ENCODE measurements at regions not wholly inside any gene's neighbourhood (a gene's known extent, or its start where the extent isn't known, plus 50 kb on each side); places are given as distances from the start of the nearest gene placed in this dataset.

DNA sequence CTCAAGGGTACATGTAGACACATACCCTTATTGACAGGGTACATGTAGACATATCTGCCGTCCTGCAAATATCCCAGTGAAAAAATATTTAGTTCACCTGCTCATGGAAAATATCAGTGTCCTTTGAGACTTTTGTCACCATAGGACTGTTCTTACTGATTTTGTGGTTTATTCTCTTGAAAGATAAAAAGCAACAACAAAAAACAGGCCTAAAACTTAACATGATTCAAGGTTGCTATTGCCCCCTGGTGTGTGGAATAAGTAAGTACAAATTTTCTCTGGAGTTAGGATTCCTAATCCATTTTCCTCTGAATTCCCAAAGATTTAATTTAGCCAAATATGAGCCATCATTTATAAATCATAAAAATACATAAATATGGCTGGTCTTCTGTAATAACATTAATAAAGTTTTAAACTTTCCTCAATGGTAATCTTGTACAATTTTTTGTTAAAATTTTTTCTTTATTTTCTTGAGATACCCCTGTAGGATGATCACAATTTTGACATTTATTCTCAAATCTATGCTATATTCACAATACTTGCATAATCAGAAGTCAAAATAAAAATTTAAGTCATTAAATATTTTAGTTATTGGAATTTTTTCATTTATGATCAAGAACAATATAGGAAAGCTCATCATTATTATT, 741.4 kb upstream of the POT1 start:
- intact Hi-C loops (cut with DNase I) = loop anchor here in 5 of 10 donors (2.0 to 10.0 kb wide), 4 partner anchors 609 to 616 kb away; no protein-coding TSS in a partner anchor
- ATAC-seq = no peak
- no peak for TF ChIP-seq POLR2A (IDR thresholded peaks at IDR 0.05)
- TF ChIP-seq, protein P1, sequence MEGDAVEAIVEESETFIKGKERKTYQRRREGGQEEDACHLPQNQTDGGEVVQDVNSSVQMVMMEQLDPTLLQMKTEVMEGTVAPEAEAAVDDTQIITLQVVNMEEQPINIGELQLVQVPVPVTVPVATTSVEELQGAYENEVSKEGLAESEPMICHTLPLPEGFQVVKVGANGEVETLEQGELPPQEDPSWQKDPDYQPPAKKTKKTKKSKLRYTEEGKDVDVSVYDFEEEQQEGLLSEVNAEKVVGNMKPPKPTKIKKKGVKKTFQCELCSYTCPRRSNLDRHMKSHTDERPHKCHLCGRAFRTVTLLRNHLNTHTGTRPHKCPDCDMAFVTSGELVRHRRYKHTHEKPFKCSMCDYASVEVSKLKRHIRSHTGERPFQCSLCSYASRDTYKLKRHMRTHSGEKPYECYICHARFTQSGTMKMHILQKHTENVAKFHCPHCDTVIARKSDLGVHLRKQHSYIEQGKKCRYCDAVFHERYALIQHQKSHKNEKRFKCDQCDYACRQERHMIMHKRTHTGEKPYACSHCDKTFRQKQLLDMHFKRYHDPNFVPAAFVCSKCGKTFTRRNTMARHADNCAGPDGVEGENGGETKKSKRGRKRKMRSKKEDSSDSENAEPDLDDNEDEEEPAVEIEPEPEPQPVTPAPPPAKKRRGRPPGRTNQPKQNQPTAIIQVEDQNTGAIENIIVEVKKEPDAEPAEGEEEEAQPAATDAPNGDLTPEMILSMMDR (IDR thresholded peaks at IDR 0.05) = peak in 11 of 12 donors; percentile 9 to 58 (median 25)

DNA sequence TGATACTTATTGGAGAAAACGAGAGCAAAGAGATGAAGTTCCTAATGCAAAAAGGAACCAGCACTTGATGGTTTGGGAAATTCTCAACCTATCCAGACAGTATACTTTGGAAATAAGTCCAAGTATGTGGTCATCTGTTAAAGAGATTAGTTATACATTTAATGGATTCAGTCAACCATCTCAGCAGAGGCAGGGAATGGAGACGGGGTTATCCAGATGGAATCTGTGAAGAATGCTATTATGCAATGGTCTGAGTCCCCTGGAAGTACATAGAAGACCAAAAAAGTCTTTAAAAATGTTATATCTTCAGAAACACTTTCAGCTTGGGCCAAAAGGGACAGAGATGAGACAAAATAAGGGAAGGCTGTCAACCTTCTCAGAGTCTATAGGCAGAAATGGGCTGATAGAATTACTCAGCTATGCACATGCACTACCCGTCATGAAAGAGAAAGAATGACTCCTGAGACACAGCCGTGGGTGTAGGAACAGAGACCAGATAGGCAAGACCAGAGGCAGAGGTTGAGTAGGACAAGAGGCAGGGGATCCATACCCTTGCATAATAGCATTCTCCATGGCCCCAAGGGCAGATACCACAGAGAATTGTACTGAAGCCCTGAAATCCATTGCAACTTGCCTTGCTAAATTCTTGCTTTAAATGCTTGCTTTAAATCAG, 738.8 kb upstream of the POT1 start:
- no peak overlapping the region for H3K27ac ChIP-seq
- no peaks in the 10 kb centered on the region for H3K27me3 ChIP-seq
- no peaks in the 10 kb centered on the region for H3K4me1 ChIP-seq
- no peak for DNase-seq
- TF ChIP-seq POLR2A (IDR thresholded peaks at IDR 0.05) = no peak
- TF ChIP-seq, protein P1 (IDR thresholded peaks at IDR 0.05) = no peak
- H3K4me3 ChIP-seq = no peak overlapping the region
- H3K9me3 ChIP-seq = no peaks in the 10 kb centered on the region
- WGBS, 4 donors = 70 to 85% (median 80%) methylated on average over 4 of the region's 4 CpGs
- ATAC-seq = no peak
- intact Hi-C loops (cut with DNase I) = loop anchor here in 4 of 10 donors (5.0 to 10.0 kb wide), 2 partner anchors 604 to 606 kb away; no protein-coding TSS in a partner anchor
- no peaks in the 10 kb centered on the region for H3K36me3 ChIP-seq

More for the DNA sequence above, 741.4 kb upstream of the POT1 start:
- no peak overlapping the region for H3K27ac ChIP-seq
- H3K36me3 ChIP-seq = no peaks in the 10 kb centered on the region
- 75 to 87% (median 83%) methylated on average over 1 of the region's 1 CpG for WGBS, 4 donors
- no peaks in the 10 kb centered on the region for H3K27me3 ChIP-seq
- no peaks in the 10 kb centered on the region for H3K9me3 ChIP-seq
- DNase-seq = no peak
- H3K4me1 ChIP-seq = no peaks in the 10 kb centered on the region
- H3K4me3 ChIP-seq = no peak overlapping the region

DNA sequence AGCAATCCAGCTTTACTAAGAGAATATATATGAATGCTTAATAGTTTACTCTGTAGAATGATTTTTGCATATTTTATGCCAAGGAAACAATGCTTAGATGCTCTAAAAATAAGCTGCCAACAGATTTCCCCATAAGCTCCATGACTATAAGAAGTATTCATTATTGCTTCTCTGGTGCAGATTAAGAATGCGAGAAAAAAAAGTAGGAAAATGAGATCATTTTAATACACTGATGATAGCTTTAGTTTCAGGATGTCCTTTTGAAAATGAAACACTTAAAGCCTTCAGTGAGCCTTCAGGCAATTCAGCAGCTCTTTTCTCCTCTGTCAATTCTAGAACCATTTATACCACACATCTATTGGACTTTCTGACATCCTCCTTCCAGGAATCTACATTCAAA, 735.0 kb upstream of the POT1 start:
- Histone ChIP-seq H3K4me3 (no peak overlapping the region), H3K9me3 (no peaks in the 10 kb centered on the region), H3K36me3 (no peaks in the 10 kb centered on the region), H3K27me3 (no peaks in the 10 kb centered on the region), H3K4me1 (no peaks in the 10 kb centered on the region), H3K27ac (no peak overlapping the region)
- DNase-seq (no peak), ATAC-seq (no peak)
- no peak for TF ChIP-seq POLR2A (IDR thresholded peaks at IDR 0.05)
- intact Hi-C loops (cut with DNase I) = loop anchor here in 4 of 10 donors (5.0 to 10.0 kb wide), 2 partner anchors 600 to 602 kb away; no protein-coding TSS in a partner anchor
- WGBS, 4 donors = 83 to 90% (median 86%) methylated on average over 1 of the region's 1 CpG

DNA sequence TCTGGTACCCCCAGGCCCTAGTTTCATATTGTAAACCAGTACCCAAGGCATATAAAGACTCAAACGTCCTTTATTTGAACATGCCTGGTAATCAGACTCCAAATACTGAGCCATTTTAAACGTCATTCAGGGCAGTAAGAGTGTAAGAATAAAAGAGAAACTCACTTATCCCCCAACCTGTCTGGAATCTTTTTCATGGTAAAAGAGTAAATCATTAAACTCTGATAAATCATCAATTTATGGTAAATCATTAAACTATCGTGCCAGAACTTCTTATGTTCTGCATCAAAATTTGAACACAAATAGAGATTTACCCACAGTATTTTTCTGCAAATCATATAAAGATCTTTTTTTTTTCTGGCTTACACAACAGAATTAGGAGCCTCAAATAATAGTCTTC, 734.3 kb upstream of the POT1 start:
- no peak for DNase-seq
- intact Hi-C loops (cut with DNase I) = loop anchor here in 2 of 10 donors (10.0 kb wide), 1 partner anchor 599 kb away; no protein-coding TSS in a partner anchor
- no peak overlapping the region for H3K4me3 ChIP-seq
- no peaks in the 10 kb centered on the region for H3K9me3 ChIP-seq
- no peak for ATAC-seq
- H3K36me3 ChIP-seq = no peaks in the 10 kb centered on the region
- H3K27ac ChIP-seq = no peak overlapping the region
- no peak for TF ChIP-seq POLR2A (IDR thresholded peaks at IDR 0.05)
- TF ChIP-seq, protein P1 (IDR thresholded peaks at IDR 0.05) = no peak
- WGBS, 4 donors = 62 to 82% (median 80%) methylated on average over 3 of the region's 3 CpGs
- H3K27me3 ChIP-seq = no peaks in the 10 kb centered on the region
- no peaks in the 10 kb centered on the region for H3K4me1 ChIP-seq
